PC-9 (cell line): ENCODE measurements at regions not wholly inside any gene's neighbourhood (a gene's known extent, or its start where the extent isn't known, plus 50 kb on each side); places are given as distances from the start of the nearest gene placed in this dataset.

Experiments used
- EZH2 ChIP-seq: fragments of 200-600 bp; sonication (generic); IDR thresholded peaks from 2 replicates; pipeline ENCODE4 v1.8.0; 2017; ENCODE audit warnings: antibody characterized with exemption, low read depth
- TF ChIP-seq, protein P1 (sequence below): fragments of 200-600 bp; sonication (generic); conservative IDR thresholded peaks from 2 replicates; pipeline ENCODE4 v1.6.1; 2017; ENCODE audit warnings: mixed run types, antibody characterized with exemption, mild to moderate bottlenecking, moderate library complexity

- TF ChIP-seq, protein P1, sequence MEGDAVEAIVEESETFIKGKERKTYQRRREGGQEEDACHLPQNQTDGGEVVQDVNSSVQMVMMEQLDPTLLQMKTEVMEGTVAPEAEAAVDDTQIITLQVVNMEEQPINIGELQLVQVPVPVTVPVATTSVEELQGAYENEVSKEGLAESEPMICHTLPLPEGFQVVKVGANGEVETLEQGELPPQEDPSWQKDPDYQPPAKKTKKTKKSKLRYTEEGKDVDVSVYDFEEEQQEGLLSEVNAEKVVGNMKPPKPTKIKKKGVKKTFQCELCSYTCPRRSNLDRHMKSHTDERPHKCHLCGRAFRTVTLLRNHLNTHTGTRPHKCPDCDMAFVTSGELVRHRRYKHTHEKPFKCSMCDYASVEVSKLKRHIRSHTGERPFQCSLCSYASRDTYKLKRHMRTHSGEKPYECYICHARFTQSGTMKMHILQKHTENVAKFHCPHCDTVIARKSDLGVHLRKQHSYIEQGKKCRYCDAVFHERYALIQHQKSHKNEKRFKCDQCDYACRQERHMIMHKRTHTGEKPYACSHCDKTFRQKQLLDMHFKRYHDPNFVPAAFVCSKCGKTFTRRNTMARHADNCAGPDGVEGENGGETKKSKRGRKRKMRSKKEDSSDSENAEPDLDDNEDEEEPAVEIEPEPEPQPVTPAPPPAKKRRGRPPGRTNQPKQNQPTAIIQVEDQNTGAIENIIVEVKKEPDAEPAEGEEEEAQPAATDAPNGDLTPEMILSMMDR, result no peak
- TF ChIP-seq EZH2, result no peak
Observed at GRCh38 chr1:115458426-115459114, 120.5 kb upstream of the NGF start.
